GM12878 (cell line): ENCODE measurements at regions not wholly inside any gene's neighbourhood (a gene's known extent, or its start where the extent isn't known, plus 50 kb on each side); places are given as distances from the start of the nearest gene placed in this dataset.

Experiments
- ATF2 ChIP-seq: IDR thresholded peaks from 2 replicates; pipeline ENCODE4 v1.6.1; 2012; ENCODE audit warnings: low read length, inconsistent platforms
- POLR2A ChIP-seq: IDR thresholded peaks from 2 replicates; pipeline ENCODE4 v1.6.1; 2011; ENCODE audit warnings: low read depth, mild to moderate bottlenecking, low read length
- POLR2AphosphoS5 ChIP-seq: IDR thresholded peaks from 2 replicates; pipeline ENCODE4 v1.6.1; 2011; ENCODE audit warnings: mild to moderate bottlenecking, low read length, inconsistent platforms
- TAF1 ChIP-seq: IDR thresholded peaks from 2 replicates; pipeline ENCODE4 v1.6.1; 2011; ENCODE audit warnings: mild to moderate bottlenecking, low read depth, low read length, borderline replicate concordance
- TF ChIP-seq, protein P1 (sequence below), 3 experiments: IDR thresholded peaks in 2 of 3; conservative IDR thresholded peaks in 1 of 3; 2 replicates each; pipeline ENCODE4 v1.5.1; 2011; ENCODE audit warnings: low read depth in 3 of 3, low read length in 3 of 3, mild to moderate bottlenecking in 3 of 3, control low read depth in 2 of 3, moderate library complexity in 2 of 3, inconsistent platforms in 1 of 3, mixed read lengths in 1 of 3; ENCODE audit not compliant: control insufficient read depth in 2 of 3, insufficient read depth in 1 of 3; ENCODE audit errors: extremely low read depth in 1 of 3
- TF ChIP-seq, protein P2 (sequence below): IDR thresholded peaks from 2 replicates; pipeline ENCODE4 v1.6.1; 2012; ENCODE audit warnings: mild to moderate bottlenecking, low read depth, low read length

- TF ChIP-seq POLR2AphosphoS5 = no peak
- TF ChIP-seq, protein P1, sequence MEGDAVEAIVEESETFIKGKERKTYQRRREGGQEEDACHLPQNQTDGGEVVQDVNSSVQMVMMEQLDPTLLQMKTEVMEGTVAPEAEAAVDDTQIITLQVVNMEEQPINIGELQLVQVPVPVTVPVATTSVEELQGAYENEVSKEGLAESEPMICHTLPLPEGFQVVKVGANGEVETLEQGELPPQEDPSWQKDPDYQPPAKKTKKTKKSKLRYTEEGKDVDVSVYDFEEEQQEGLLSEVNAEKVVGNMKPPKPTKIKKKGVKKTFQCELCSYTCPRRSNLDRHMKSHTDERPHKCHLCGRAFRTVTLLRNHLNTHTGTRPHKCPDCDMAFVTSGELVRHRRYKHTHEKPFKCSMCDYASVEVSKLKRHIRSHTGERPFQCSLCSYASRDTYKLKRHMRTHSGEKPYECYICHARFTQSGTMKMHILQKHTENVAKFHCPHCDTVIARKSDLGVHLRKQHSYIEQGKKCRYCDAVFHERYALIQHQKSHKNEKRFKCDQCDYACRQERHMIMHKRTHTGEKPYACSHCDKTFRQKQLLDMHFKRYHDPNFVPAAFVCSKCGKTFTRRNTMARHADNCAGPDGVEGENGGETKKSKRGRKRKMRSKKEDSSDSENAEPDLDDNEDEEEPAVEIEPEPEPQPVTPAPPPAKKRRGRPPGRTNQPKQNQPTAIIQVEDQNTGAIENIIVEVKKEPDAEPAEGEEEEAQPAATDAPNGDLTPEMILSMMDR (IDR thresholded peaks at IDR 0.05 in 2 of 3, conservative IDR thresholded peaks at IDR 0.05 in 1 of 3; ENCODE audit: control insufficient read depth in 2 of 3, extremely low read depth in 1 of 3, insufficient read depth in 1 of 3, low read depth in 3 of 3, low read length in 3 of 3) = no peak
- no peak for TF ChIP-seq TAF1
- TF ChIP-seq POLR2A = no peak
- no peak for TF ChIP-seq ATF2
- TF ChIP-seq, protein P2, sequence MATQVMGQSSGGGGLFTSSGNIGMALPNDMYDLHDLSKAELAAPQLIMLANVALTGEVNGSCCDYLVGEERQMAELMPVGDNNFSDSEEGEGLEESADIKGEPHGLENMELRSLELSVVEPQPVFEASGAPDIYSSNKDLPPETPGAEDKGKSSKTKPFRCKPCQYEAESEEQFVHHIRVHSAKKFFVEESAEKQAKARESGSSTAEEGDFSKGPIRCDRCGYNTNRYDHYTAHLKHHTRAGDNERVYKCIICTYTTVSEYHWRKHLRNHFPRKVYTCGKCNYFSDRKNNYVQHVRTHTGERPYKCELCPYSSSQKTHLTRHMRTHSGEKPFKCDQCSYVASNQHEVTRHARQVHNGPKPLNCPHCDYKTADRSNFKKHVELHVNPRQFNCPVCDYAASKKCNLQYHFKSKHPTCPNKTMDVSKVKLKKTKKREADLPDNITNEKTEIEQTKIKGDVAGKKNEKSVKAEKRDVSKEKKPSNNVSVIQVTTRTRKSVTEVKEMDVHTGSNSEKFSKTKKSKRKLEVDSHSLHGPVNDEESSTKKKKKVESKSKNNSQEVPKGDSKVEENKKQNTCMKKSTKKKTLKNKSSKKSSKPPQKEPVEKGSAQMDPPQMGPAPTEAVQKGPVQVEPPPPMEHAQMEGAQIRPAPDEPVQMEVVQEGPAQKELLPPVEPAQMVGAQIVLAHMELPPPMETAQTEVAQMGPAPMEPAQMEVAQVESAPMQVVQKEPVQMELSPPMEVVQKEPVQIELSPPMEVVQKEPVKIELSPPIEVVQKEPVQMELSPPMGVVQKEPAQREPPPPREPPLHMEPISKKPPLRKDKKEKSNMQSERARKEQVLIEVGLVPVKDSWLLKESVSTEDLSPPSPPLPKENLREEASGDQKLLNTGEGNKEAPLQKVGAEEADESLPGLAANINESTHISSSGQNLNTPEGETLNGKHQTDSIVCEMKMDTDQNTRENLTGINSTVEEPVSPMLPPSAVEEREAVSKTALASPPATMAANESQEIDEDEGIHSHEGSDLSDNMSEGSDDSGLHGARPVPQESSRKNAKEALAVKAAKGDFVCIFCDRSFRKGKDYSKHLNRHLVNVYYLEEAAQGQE = no peak
Observed at GRCh38 chr13:70490320-70490935, 382.2 kb upstream of the KLHL1 start.
